ENCODE measurements at regions not wholly inside any gene's neighbourhood (a gene's known extent, or its start where the extent isn't known, plus 50 kb on each side); places are given as distances from the start of the nearest gene placed in this dataset.

DNA sequence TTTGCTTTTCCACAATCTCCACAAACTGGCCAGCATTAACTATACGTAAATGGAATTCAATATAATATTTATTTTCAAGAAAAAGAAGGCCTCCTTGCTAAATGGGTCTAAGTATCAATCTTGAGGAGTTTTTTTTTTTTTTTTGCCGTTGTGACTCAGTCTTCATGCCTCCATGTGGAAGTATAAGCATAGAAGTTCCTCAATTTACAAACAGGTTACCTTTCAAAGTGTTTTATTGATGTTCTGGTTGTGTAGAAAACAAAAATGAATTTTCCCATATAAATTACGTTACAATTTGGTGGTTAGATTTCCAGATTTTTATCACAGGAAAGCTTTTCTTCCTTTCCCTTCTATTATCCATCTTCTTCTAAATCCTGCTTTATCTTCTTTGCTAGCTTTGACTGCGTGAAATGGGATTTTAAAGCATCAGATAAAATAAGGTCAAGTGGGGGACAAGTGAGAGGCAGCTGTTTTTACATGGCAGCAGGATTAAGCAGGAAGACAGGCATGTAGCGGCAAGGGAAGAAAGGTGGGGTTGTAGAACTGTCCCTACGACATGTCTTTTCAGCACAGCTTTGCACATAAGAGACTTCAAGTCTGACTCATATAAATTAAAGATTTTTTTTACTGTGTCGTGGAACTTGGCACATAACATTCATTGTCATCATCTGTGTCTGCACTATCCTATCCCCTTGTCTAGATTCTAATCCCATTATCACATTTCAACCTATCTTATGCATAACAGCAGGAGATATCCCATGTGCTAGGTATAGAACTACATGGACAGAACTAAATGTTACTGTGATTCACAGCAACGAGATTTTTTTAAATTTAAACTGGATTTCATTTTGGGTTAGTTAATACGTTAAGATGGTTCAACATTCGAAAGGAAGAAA, 135.3 kb upstream of the FAM3C start:
- in situ Hi-C loops (cut with MboI; ENCODE audit: low sequenced_read_pairs): loop anchor here (25.0 kb wide), 1 partner anchor 169 kb away; no protein-coding TSS in a partner anchor

- in situ Hi-C loops (cut with MboI; ENCODE audit: low sequenced_read_pairs): loop anchor here (25.0 kb wide), 1 partner anchor 168 kb away; no protein-coding TSS in a partner anchor
Observed at GRCh38 chr7:121530227-121531174, 134.4 kb upstream of the FAM3C start.

GRCh38 chr7:121529003-121529402, 132.9 kb upstream of the FAM3C start:
- in situ Hi-C loops (cut with MboI; ENCODE audit: low sequenced_read_pairs): loop anchor here (25.0 kb wide), 1 partner anchor 167 kb away; no protein-coding TSS in a partner anchor

DNA sequence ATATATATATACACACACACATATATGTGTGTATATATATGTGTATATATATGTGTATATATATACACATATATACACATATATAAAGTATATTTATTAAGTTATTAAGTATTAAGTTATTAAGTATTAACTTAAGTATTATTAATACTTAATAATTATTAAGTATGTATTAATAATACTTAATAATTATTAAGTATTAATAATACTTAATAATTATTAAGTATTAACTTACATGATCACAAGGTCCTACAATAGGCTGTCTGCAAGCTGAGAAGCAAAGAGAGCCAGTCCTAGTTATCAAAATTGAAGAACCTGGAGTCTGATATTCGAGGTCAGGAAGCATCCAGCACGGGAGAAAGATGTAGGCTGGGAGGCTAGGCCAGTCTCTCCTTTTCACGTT, 130.1 kb upstream of the FAM3C start:
- in situ Hi-C loops (cut with MboI; ENCODE audit: low sequenced_read_pairs): loop anchor here (25.0 kb wide), 1 partner anchor 164 kb away; no protein-coding TSS in a partner anchor

DNA sequence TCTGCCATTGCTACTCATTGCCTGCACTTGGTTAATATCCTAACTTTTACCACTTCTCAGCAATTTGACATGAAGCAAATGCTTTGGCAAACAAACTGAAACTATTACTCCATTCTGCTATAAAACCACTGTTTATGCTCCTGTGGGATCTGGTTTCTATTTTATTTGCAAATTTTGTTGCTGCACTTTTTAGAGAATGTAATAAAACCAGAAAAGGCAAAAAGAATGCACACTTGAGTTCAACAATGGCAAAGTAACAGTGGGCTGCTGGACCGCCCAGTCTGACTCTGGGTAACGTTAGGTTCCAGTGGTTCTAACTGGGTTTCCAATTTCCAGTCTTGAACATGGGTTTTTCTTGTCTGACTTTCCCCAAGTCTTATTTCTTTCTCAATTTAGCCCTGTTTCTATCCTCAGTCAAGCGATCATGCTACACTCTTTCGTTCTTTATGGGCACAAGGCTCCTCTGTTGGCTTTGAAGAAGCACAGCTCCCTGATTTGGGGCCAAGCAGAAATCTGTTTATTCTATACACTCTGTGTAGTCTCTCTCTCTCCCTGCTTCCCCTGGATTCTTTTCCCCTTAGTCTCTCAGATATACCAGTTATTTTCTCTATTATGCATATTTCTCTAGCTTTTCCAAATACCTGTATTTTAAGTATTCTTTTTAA, 129.2 kb upstream of the FAM3C start:
- in situ Hi-C loops (cut with MboI; ENCODE audit: low sequenced_read_pairs): loop anchor here (25.0 kb wide), 1 partner anchor 163 kb away; no protein-coding TSS in a partner anchor

GRCh38 chr7:121521711-121522400, 125.7 kb upstream of the FAM3C start:
- in situ Hi-C loops (cut with MboI; ENCODE audit: low sequenced_read_pairs): no loop called here

GRCh38 chr7:121520911-121521310, 124.8 kb upstream of the FAM3C start:
- in situ Hi-C loops (cut with MboI; ENCODE audit: low sequenced_read_pairs): no loop called here

DNA sequence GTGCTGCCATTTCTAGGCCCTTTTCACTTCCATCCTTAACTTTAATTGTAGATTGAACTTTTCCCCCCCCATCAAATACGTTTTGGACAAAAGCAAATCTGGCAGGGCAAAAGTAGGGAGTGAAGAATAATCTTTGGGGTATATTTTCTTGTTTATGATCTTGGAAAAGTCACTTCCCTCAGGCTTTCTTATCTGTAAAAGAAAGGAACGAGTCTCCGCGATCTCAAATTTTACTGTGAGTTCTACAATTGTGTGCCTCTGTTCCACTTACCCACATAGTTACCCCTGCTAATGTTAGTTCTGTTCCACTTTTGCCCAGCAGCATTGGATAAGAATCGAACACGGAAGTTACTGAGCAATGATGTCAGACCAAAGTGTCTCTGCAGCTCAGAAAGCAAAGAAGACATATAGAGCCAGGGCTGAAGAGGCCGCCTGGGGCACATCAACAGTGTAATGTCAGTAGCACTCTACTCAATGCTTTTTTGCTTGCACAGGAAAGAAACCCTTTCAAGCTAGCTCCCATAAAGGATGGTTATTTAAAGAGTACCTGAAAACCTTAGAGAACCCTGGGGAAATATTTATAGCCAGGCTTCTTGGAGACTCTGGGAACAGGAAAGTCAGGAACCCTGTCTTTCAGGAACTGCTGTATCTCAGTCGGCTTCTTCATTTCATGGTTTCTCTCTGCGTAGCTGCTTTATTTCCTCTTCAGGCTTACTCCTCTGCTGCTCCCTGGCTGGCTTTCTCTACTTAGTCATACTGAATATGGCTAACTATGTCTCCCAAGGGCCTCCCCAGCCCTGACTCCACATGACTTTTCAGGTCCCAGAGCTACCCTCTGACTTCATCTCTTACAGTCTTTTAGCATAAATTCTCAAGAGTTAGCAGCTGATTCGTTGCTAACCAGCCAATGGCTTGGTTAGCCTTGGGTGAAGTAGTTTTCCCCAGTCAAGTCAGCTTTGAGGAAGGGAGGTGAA, 123.7 kb upstream of the FAM3C start:
- in situ Hi-C loops (cut with MboI; ENCODE audit: low sequenced_read_pairs): no loop called here

GRCh38 chr7:121517591-121517990, 121.5 kb upstream of the FAM3C start:
- in situ Hi-C loops (cut with MboI; ENCODE audit: low sequenced_read_pairs): no loop called here

DNA sequence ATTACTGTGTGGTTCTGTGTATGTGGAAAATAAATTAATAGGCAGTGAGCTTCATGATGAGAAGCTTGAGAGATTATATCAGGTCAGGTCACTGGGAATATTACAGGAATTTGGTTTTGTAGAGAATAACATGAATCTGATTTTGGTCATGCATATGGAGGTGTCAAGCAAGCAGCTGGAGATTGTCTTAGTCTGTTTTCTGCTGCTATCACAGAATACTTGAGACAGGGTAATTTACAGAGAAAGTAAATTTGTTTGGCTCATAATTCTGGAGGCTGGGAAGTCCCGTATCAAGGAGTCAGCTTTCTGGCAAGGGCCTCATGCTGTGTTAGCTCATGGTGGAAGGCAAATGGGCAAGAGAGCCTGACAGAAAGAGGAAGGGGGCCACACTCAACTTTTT, 120.7 kb upstream of the FAM3C start:
- in situ Hi-C loops (cut with MboI; ENCODE audit: low sequenced_read_pairs): no loop called here

DNA sequence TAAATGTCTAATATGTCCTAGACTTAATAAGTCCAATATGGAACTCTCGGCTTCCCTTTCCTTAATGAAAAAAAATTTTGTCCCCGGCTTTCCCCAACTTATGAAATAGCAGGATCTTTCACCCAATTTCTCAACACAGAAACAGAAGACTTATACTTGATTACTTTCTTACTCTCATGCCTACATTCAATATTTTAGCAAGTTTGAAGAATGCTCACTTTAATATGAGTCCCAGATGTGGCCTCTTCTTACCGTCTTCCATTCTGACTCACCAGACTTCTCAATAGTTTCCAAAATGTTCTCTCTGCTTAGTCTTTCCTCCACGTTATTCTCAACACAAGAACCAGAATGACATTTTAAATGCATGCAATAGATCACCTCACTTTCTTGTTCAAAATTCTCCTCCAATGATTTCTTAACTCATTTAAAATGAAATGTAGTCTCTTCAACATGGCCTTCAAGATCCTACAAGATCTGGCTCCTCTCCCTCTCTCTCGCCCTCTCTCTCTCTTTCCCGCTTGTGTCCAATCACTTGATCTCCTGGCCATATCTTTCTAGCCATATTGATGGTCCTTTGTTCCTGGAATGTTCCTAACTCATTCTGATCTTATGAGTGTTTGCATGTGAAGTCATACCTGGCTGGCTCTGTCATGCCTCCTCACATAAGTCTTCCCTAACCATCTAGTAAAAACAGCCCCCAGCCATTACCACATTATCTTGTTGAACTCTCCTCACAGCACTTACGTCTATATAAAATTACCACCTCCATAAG, 119.7 kb upstream of the FAM3C start:
- in situ Hi-C loops (cut with MboI; ENCODE audit: low sequenced_read_pairs): no loop called here

- in situ Hi-C loops (cut with MboI; ENCODE audit: low sequenced_read_pairs): no loop called here
Observed at GRCh38 chr7:121515229-121515628, 119.1 kb upstream of the FAM3C start.

DNA sequence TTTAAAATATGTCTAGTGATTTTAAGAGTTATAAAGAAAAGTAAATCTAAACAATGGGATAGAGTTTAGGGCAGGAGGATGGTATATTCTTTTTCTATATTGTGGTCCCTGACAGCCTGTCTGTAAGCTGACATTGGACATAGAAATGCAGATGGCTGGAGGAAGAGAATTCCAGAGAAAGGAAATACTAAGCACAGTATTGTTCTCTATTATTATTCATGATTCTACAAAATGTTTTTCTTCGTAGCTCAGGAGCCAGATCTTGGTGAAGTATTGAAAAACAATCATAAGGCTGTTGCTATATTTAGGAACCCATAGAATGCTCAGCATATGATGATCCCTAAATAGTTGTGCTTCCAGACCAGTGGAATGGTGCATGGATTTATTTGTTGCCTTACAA, 117.0 kb upstream of the FAM3C start:
- in situ Hi-C loops (cut with MboI; ENCODE audit: low sequenced_read_pairs): no loop called here

- in situ Hi-C loops (cut with MboI; ENCODE audit: low sequenced_read_pairs): no loop called here
Observed at GRCh38 chr7:121510858-121511482, 114.9 kb upstream of the FAM3C start.

DNA sequence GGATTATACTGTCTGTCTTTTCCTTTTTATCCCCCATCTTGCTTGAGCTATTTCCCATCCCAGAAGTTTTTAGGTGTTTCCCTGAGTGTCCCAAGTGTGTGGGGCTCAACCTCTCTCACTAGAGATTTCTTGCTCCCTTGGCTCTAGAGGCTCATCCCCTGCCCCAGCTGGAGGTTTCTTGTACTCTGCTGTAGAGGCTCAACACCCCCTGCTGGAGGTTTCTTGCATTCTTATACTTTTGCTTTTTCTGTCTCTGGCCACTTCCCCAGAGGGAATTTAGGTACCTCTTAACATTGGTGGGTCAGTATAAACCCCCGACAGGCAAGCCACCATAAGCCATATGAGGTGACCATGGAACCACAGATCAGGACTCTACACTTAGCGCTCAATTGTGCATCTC, 114.2 kb upstream of the FAM3C start:
- in situ Hi-C loops (cut with MboI; ENCODE audit: low sequenced_read_pairs): no loop called here

DNA sequence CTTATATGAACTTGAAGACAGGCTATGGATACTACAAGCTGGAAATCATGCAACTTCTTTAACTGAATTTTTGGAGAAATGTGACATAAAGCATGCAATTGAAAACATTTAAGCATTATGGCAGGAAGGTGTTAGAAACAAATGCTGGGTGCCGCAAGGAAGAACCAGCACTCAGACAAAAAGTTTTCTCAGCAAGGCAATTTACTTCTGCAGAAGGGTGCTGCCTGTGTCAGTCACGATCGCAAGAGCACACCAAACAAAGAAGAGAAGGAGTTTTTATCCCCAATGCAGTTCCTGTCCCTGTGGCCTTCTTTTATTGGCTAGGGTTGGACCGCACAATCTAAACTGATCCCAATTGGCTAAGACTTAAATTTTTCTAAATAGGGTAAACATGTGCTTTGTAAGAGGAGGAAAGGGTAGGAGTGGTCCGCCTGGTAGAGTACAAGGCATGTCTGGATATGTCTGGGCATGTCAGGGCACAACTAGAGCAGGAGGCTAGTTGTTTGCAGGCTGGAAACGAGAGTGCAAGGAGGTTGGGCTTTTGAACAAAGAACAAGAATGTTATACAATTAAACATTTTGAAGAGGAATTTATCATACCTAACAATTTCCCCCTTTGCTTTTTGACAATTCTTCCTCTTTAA, 109.6 kb upstream of the FAM3C start:
- in situ Hi-C loops (cut with MboI; ENCODE audit: low sequenced_read_pairs): no loop called here

GRCh38 chr7:121505021-121505420, 108.9 kb upstream of the FAM3C start:
- in situ Hi-C loops (cut with MboI; ENCODE audit: low sequenced_read_pairs): no loop called here

All from HL-60/S4 treated with retinoic acid at 250 ng/mL for 4 days and 3 days (cell line).